Hematopoietic multipotent progenitor cell treated with erythropoietin and hydrocortisone succinate and interleukin-3 and kit ligand, for 4 days (in vitro differentiated cells): ENCODE measurements at regions not wholly inside any gene's neighbourhood (a gene's known extent, or its start where the extent isn't known, plus 50 kb on each side); places are given as distances from the start of the nearest gene placed in this dataset.

Experiments used
- DNase-seq: peaks from one replicate; pipeline ENCODE4 v3.0.0-alpha.2; 2015

- no peak for DNase-seq
Measured at GRCh38 chr20:58058421-58059259, 169.8 kb downstream of the ANKRD60 start.

DNA sequence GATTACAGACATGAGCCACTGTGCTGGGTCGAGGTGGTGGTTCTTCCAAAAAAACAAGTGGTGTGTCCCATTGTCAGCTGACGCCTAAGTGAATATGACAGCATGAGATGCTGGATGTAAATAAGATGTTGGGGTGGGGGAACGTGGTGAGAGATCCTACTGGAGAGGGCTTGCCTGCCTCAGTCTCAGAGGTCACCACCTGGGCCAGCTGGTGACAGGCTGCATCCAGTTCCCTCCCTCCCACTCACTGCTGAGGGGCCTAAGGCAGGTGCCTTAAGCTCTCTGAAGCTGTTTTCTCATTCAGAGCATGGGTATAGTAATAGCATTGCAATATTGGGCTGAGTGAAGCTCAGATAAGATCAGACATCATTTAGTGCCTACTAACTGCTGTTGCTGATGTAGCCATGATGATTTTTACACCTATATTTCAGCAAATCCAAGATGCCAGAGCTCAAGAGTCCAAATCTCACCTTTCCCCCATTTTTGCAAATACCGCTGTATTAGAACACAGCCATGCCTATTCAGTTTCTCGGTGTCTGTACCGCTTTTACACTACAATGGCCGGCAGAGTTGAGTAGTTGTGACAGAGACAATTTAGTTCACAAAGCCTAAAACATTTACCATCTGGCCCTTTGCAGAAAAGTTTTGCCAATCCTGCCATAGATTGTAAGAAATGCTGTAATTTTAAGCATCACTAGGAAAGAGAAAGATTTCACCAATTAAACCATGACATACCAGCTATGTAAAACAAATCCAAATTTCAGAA lies 171.3 kb downstream of the ANKRD60 start:
- no peak for DNase-seq

DNA sequence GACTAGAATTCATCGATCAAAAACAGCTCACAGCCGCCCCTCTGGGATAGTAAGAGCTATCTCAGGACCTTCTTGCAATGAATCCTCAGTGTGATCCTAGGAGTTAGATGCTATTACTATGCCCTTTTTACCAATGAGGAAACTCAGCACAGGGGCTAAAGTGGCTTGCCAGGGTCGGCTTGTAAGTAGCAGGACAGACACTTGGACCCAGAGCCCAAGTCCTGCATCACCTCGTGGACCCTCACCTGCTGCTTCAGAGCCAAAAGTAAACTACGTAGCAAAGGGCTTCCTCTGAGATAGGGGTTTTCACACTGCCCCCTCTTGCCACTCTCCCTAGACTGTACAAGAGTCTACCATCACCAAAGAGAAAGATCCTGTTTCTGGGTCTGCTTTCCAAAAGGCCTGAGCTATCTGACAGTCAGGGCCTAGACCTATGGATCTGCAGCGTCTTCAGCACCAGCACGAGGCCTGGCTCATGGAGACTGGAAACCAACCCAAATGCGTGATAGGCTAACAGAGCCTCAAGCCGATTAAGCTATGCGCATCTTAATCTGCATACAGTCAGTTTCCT lies 172.3 kb downstream of the ANKRD60 start:
- DNase-seq = no peak

- DNase-seq = no peak
Measured at GRCh38 chr20:58054780-58055373, 173.6 kb downstream of the ANKRD60 start.

DNA sequence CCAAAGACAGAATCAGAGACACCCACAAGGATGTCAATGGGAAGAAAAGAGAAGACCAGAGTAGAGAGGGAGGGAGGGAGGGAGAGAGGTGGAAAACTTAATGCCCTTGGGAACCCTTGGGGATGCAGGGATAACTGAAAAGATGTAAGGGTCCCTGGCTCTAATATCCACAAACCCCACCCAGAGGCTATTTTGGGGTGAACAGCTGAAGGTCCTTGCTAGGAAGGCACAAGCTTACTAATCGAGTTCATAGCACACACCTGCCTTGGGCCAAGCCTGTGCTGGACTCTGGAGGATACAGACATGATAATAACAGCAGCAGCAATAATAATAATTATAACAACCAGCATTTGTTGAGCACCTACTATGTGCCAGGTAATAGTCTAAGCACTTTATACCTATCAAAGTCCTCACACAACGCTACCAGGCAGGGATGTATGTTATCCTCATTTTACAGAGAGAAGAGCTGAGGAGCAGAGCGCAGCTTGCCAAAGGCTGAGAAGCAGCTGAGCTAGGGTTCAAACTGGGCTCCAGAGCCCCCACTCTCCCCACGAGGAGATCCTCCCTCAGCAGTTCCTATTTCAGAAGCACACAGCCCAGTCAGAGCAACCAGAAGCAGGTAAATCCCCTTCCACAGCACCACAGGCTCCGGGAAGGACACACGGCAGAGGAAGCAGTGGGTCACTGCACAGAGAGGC lies 174.2 kb downstream of the ANKRD60 start:
- no peak for DNase-seq

DNA sequence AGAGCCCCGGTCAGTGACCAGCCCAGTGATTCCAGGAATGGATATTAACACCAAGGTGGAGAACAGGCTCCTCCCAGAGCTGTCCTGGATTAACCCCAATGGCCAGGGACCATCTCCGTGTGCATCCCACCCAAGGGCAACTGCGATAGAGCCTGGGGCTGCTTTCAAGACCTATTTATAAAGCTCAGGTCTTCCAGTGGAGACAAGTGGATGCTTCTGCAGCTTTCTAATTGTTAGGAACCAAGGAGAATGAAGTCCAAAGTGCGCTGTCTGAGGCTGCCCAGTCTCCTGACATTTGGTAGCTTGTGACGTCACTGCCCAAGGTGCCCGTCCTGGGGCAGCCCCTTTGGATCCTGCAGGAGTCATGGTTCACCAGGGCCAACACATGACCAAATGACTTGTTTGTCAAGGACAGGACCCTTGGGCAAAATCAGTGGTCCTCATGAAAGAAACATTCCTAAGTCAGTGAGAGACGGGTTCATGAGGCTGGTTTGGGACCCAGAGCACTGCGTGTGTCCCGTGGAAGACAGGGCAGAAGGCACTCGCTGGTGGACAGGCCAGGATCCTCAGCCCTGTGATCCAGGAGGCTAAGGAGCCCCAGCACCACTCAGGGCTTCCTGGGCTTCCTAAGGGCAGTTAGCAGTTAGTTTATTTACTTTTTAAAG lies 174.9 kb downstream of the ANKRD60 start:
- DNase-seq = no peak

DNA sequence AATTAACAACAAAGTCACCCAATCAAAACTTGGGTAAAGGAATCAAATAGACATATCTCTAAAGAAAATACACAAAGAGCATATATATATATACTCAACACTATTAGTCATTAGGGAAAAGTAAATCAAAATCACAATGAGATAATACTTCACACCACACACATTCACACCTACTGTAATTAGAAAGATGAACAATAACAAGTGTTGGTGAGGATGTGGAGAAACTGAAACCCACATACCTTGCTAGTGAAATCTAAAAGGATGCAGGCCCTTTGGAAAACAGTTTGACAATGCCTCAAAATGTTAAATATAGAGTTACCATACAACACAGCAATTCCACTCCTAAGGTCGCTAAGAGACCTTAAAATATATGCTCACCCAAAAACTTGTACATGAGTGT lies 177.1 kb downstream of the ANKRD60 start:
- no peak for DNase-seq

DNA sequence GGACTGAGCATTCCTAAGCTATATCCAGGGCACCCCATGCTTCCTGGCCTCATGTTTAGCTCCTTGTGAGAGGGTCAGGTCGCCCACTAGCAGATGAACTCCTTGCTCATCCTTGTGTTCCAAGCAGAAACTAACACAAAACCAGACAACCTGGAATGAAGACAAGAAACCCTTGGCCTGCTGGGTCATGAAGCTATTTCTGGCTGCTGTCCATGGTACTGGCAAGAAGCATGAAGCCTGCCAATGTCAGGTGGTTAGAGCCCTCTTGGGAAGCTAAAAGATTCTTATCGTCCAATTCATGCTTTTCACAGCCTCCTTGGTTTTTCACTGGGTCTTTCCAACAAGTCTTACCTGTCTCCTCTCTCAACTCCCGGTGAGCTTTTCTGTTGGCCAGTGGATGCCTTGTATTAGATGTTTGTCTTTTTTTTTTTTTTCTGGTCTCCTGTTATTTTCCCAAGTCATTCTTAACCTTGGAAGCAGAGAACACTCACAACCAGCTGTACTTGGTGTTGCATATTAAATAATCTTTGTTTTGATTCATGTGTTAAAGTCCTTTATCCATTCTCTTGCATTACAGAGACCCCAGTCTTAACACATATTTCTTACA lies 180.3 kb downstream of the ANKRD60 start:
- peak; percentile 57 for DNase-seq

DNA sequence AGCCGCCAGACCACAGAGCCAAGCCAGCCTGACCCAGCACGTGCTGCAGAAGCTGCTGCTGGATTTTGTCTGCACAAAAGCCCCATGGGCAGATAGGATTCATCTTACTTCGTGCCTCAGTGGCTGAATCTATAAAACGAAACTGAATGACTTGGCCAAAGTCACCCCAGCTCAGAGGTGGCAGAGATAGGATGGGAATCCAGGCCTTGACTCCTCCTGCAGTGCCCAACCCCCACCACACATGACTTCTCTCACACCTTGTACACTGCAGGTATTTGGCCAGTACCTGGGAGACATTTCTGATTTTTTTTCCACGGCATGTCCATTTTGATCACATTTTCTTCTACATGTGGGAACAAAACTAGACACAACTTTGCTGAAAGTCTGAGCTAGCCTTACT lies 182.1 kb downstream of the ANKRD60 start:
- no peak for DNase-seq

GRCh38 chr20:58045579-58045978 lies 182.9 kb downstream of the ANKRD60 start:
- no peak for DNase-seq

DNA sequence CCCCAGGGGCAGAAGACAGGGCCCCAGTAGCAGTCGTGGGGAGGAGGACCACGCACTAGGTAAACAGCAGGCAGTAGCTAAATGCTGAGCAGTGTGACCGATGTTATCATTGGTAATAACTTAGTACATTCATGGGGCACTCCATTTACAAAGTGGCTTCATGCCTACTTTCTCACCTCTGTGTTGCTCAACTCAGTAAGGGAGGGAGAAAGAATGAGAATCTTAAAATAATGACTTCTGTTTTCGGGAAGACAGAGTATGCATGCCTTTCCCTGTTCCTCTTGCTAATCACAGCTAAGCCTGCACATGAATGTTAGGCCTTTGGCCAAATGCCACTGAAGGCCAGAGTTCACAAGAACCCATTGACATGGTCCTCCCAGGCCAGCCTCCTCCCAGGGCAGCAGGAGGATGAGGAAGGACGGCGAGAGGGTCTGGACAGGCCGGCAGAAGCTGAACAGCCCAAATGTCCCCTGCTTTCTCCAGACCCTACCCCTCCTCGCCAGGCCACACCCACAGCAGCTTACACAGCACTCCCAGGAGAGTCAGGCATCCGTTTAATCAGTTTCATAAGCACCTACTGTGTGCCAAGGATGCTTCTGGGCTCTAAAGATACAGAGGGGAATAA lies 183.4 kb downstream of the ANKRD60 start:
- no peak for DNase-seq

- DNase-seq = no peak
Measured at GRCh38 chr20:58044286-58044685, 184.2 kb downstream of the ANKRD60 start.

DNA sequence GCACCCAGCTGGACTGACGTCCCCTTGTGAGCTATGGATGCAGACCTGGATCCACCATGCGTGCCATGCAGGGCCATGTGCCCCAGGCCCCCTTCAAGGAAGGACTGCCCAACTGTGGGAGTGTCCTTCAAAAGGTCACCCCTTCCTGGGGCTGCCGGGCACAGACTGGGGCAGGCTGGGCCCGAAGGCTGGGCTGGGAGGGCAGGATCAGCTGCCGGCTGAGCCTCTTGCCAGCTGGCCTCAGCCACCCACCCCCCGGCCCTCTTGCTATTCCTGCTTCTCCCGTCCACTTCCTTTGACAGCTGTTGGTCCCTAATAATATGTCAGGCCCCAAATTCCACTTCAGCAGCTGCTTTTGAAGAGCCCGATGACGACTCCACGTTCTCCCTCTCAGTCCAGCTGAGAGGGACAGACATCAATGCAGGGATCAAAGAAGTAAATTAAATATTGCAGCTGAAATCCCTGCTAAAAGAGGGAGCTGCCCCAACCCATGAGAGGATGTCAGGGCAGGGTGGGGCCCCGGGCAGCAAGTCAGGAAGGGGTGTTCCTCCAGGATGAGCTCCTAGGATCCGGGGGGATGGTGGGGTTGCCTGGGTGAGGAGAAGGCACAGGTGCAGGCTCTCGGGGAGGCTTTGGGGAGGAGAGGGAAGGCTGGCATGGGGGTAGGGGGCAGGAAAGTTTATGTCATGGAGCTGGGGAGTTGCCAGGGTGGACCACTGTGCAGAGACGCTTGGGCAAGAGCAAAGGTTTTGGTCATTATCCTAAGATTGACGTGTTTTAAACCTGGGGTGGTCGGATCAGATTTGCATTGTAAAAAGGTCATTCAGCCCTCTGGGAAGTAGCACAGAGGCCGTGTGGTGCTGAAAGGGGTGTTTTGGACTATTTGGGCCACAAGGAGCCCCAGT lies 185.0 kb downstream of the ANKRD60 start:
- DNase-seq = no peak

DNA sequence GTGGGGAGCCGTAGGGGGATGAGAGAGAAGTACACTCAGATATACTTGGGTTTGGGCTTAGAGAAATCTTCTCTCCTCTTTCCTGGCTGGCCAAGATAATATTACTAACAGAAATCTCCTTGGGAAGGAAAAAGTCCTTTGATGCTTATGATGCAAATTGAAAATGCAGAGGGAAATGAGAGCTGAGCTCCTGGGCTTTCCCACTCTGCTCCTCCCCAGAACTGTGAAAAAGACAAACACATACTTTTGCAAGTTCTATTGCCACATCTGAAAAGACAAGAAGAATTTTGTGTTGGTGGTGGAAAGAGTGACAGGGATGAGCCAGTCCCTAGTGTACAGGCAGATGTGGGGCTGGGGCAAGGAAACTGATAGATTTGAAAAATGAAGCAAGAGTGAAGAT lies 185.9 kb downstream of the ANKRD60 start:
- no peak for DNase-seq

DNA sequence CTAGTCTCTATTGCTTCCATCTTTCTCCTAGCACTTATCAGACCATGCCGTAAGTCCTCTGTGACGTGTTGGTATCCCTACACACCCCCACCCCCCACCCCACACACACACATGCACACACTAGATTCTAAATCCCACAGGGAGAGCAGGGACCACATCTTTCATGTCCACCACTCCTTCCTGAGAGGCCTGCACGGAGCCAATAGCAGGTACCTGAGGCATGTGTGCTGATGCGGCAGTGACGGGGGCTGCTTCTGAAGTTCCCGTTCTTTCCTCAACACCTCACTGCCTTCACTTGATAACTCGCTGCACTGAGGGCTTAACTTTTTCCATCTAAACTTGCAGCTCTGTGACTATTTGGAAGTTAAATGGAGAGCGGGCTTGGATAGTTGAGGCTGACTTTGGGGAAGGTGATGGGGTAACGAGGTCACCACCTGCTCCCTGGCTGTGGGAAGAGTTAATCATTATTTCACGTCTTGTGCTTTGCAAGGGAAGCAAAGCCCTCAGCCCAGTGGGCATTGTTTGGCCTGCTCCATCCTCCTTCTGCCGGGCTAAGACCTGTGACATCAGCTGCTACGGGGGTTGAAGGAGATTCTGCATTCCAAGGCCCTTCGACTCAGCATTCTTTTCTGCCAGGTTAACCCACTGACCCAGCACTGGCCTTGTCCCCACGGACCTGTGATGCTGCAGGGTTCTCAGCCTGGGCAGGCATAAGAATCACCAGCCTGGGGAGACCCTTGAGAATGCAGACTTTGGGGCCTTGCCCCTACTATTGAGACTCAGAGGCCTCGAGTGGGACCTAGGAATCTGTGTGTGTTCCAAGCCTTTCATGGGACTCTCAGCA lies 187.8 kb downstream of the ANKRD60 start:
- no peak for DNase-seq

- no peak for DNase-seq
Measured at GRCh38 chr20:58039274-58040092, 189.0 kb downstream of the ANKRD60 start.

DNA sequence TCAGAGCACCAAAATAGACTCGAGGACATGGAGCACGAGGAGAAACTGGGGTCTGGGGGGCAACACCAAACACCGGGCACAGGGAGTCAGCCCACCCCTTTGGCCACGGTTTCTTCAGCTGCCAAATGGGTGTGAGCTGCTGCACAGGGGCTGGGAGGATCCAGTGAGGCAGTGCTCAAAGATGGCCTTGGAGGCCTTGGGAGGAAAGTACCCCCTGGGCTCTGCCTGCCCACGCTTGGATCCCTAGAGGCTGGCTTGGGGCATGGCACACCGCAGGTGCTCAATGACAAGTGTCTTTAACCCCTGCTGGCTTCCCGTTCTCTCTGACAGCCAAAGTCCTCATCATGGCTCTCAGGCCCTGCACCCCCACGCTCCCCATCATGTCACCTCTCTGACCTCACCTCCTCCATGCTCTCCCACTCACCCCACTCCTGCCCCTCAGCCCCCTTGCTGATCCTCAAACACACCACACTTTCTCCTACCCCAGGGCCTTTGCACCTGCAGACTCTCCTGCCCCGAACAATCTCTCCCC lies 190.3 kb downstream of the ANKRD60 start:
- DNase-seq = no peak

DNA sequence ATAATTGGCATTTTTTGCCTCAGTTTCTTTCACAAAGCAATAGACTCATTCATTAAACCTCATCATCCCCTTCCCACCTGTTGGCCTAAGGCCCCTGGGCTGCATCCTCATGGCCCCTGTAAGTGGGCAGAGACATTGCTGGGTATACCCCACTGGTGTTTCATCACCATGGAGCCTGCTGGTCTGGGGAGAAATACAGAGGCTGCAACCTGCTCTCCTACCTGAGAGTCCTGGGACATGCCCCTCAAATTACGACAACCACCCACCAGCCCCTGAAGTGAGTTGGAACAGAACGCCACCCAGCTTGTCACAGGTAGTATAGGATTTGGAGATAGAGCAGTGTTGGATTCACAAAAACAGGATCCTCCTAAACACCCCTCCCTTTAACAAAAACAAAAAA lies 190.8 kb downstream of the ANKRD60 start:
- DNase-seq = no peak
